Osteocyte (in vitro differentiated cells): ENCODE measurements at regions not wholly inside any gene's neighbourhood (a gene's known extent, or its start where the extent isn't known, plus 50 kb on each side); places are given as distances from the start of the nearest gene placed in this dataset.

Experiments
- DNase-seq: peaks from one replicate; pipeline ENCODE4 v3.0.0; 2021; ENCODE audit warnings: mixed read lengths; ENCODE audit not compliant: unreplicated experiment; ENCODE audit errors: extremely low spot score
- H3K27ac Mint-ChIP-seq: one replicate; pipeline ENCODE4 v1.8.0; 2021; ENCODE audit warnings: mild to moderate bottlenecking, mixed read lengths; ENCODE audit not compliant: unreplicated experiment
- H3K27me3 Mint-ChIP-seq: one replicate; pipeline ENCODE4 v1.8.0; 2021; ENCODE audit warnings: mixed read lengths; ENCODE audit not compliant: unreplicated experiment
- H3K36me3 Mint-ChIP-seq: one replicate; pipeline ENCODE4 v1.8.0; 2021; ENCODE audit warnings: mixed read lengths; ENCODE audit not compliant: unreplicated experiment
- H3K4me1 Mint-ChIP-seq: one replicate; pipeline ENCODE4 v1.8.0; 2021; ENCODE audit warnings: mixed read lengths; ENCODE audit not compliant: unreplicated experiment
- H3K4me3 Mint-ChIP-seq: one replicate; pipeline ENCODE4 v1.8.0; 2021; ENCODE audit warnings: mild to moderate bottlenecking, moderate library complexity, mixed read lengths; ENCODE audit not compliant: unreplicated experiment
- H3K9me3 Mint-ChIP-seq: one replicate; pipeline ENCODE4 v1.8.0; 2021; ENCODE audit warnings: mixed read lengths; ENCODE audit not compliant: unreplicated experiment
- TF ChIP-seq, protein P1 (sequence below): fragments of 200-600 bp; sonication (generic); IDR thresholded peaks from 2 replicates; pipeline ENCODE4 v1.5.0; 2021; ENCODE audit warnings: antibody characterized with exemption, mild to moderate bottlenecking, moderate library complexity

DNA sequence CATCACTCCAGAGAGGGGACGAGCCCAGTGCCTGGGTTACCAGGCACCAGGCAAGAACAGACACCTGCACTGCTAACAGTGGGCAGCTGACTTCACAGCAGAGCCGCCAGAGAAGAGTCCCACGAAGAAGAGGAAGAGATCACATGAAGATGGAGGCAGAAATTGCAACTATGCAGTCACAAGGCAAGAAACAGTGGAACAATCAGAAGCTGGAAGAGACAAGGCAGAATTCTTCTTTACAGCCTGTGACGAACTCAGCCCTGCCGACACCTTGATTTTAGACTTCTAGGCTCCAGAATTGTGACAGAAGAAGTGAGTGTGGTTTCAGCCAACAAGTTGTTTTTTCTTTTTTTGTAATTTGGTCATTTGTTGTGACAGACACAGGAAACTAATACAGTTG lies 59.2 kb downstream of the IL12A start:
- TF ChIP-seq, protein P1, sequence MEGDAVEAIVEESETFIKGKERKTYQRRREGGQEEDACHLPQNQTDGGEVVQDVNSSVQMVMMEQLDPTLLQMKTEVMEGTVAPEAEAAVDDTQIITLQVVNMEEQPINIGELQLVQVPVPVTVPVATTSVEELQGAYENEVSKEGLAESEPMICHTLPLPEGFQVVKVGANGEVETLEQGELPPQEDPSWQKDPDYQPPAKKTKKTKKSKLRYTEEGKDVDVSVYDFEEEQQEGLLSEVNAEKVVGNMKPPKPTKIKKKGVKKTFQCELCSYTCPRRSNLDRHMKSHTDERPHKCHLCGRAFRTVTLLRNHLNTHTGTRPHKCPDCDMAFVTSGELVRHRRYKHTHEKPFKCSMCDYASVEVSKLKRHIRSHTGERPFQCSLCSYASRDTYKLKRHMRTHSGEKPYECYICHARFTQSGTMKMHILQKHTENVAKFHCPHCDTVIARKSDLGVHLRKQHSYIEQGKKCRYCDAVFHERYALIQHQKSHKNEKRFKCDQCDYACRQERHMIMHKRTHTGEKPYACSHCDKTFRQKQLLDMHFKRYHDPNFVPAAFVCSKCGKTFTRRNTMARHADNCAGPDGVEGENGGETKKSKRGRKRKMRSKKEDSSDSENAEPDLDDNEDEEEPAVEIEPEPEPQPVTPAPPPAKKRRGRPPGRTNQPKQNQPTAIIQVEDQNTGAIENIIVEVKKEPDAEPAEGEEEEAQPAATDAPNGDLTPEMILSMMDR, result no peak
- Mint-ChIP-seq H3K36me3 (no peaks in the 10 kb centered on the region), H3K9me3 (peaks cover 2% of the 10 kb centered on the region), H3K4me3 (no peak overlapping the region), H3K4me1 (peaks cover 4% of the 10 kb centered on the region), H3K27me3 (no peaks in the 10 kb centered on the region), H3K27ac (no peak overlapping the region)
- no peak for DNase-seq

DNA sequence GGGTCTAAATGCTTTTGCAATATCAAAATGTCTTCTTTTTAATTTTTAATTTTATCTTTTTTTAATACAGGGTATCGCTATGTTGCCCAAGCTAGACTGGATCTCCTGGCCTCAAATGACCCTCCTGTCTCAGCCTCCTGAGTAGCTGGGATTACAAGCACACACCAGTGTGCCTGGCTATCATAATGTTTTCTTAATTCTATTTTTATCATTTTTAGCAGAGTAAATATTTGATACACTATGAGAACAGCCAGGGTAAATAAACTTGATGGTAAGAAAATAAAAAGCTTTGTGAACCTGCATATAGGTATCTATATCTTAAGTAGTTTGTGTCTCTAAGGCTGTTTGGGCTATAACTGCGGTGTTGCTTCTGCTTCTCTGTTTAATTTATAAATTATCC lies 60.4 kb downstream of the IL12A start:
- peaks cover 4% of the 10 kb centered on the region for H3K4me1 Mint-ChIP-seq
- no peaks in the 10 kb centered on the region for H3K9me3 Mint-ChIP-seq
- no peaks in the 10 kb centered on the region for H3K36me3 Mint-ChIP-seq
- no peaks in the 10 kb centered on the region for H3K27me3 Mint-ChIP-seq
- TF ChIP-seq, protein P1, result no peak
- no peak overlapping the region for H3K27ac Mint-ChIP-seq
- DNase-seq, result no peak
- H3K4me3 Mint-ChIP-seq, result no peak overlapping the region

DNA sequence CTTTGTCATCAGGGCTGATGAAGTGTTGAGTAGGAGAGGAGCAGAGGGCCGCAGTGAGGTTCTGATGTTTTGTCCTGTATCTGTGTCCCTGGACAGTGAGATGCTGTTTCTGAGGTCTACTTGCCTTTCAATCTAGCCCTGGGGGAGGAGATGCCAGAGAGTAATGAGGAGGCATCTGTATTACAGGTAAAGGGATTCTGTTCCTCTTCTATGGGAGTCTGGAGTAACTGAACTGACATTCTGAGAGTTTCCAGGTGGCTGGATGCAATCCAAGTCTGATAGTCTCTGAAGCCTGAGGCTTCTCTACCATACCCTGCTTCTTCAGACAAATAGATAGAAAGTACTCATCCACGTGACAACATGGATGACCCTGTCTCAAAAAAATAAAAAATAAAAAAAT lies 60.9 kb downstream of the IL12A start:
- Mint-ChIP-seq H3K27ac (no peak overlapping the region), H3K9me3 (no peaks in the 10 kb centered on the region), H3K4me1 (peaks cover 4% of the 10 kb centered on the region), H3K4me3 (no peak overlapping the region), H3K36me3 (no peaks in the 10 kb centered on the region), H3K27me3 (no peaks in the 10 kb centered on the region)
- TF ChIP-seq, protein P1, result no peak
- DNase-seq, result no peak

DNA sequence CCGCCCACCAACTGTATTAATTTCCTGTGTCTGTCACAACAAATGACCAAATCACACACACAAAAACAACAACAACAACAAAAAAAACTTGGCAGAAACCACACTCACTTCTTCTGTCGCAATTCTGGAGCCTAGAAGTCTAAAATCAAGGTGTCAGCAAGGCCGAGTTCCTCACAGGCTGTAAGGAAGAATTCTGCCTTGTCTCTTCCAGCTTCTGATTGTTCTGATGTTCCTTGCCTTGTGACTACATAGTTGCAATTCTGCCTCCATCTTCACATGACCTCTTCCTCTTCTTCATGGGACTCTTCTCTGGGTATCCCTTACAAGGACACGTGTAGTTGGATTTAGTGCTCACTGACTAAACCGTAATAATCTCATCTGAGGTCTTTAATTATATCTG lies 61.4 kb downstream of the IL12A start:
- Mint-ChIP-seq H3K27me3 (no peaks in the 10 kb centered on the region), H3K36me3 (no peaks in the 10 kb centered on the region), H3K4me1 (peaks cover 4% of the 10 kb centered on the region), H3K4me3 (no peak overlapping the region), H3K27ac (no peak overlapping the region), H3K9me3 (no peaks in the 10 kb centered on the region)
- TF ChIP-seq, protein P1, result no peak
- no peak for DNase-seq

DNA sequence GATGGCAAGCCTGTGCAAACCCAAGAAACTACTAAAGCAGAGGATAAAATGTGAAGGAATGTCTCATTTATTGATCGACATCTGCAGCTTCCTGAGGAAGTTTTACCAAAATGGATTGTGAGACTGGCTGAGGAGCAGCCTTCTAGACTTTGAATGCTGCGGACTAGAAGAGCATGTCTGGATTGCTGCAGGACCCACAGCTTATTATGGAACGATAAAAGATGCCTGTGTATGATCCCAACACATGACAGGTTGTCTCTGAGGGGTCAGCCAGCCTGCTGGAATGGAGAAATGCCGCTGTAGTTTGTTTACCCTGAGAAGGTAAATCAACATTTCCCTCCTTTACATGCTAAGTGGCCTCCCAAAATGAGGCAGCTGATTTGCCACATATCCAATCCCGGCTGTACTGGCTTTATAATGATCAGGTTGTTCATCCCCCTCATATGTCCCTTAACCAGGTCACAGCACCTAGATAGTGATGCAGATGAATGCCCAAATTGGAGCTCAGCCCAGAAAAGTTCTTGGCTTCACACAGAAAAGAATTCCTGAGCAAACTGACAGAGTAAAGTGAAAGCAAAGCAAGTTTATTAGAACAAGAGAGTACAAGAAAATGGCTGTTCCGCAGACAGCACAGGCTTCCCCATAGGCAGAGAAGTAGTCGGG lies 63.9 kb downstream of the IL12A start:
- TF ChIP-seq, protein P1, result no peak
- Mint-ChIP-seq H3K9me3 (no peaks in the 10 kb centered on the region), H3K4me3 (no peak overlapping the region), H3K36me3 (no peaks in the 10 kb centered on the region), H3K27me3 (peaks cover 3% of the 10 kb centered on the region), H3K27ac (no peak overlapping the region), H3K4me1 (peaks cover 4% of the 10 kb centered on the region)
- no peak for DNase-seq
